ENCODE measurements at regions not wholly inside any gene's neighbourhood (a gene's known extent, or its start where the extent isn't known, plus 50 kb on each side); places are given as distances from the start of the nearest gene placed in this dataset.

- Histone ChIP-seq H2BK120ac (ENCODE audit: low read depth, low read length) (no peak overlapping the region), H2AK5ac (ENCODE audit: low read depth, low read length) (no peak overlapping the region), H4K91ac (ENCODE audit: low read depth, low read length, poor library complexity) (no peak overlapping the region), H4K8ac (ENCODE audit: low read depth, low read length) (no peak overlapping the region), H3K4me2 (ENCODE audit: insufficient read depth, low read length, poor library complexity, severe bottlenecking) (no peak overlapping the region), H3K79me1 (ENCODE audit: low read depth, low read length) (no peaks in the 10 kb centered on the region), H3K4ac (ENCODE audit: low read length) (no peak overlapping the region), H2AFZ (ENCODE audit: low read length) (no peak overlapping the region), H3K9me3 (replicated peaks in 1 of 2; ENCODE audit: control insufficient read depth in 2 of 2, insufficient read depth in 1 of 2, low read depth in 1 of 2, low read length in 2 of 2) (no peaks in the 10 kb centered on the region), H2BK12ac (ENCODE audit: low read length) (no peak overlapping the region), H3K18ac (ENCODE audit: low read length) (no peak overlapping the region), H3K23ac (ENCODE audit: low read depth, low read length, poor library complexity) (no peak overlapping the region), H3K27me3 (ENCODE audit: control insufficient read depth in 3 of 3, insufficient read depth in 3 of 3, low read depth in 1 of 3, low read length in 3 of 3) (peaks cover 0 to 10% (median 0%) of the 10 kb centered on the region in 3 experiments), H2BK5ac (ENCODE audit: low read length) (no peak overlapping the region), H3K4me3 (ENCODE audit: low read length in 2 of 2) (no peak overlapping the region), H3K4me1 (ENCODE audit: control insufficient read depth in 2 of 2, insufficient read depth in 1 of 2, low read depth in 1 of 2, low read length in 2 of 2) (no peaks in the 10 kb centered on the region), H2BK15ac (ENCODE audit: low read length) (no peak overlapping the region), H3K27ac (replicated peaks; ENCODE audit: low read length) (no peak overlapping the region), H3K9ac (ENCODE audit: low read depth, low read length, poor library complexity) (no peak overlapping the region), H3K14ac (ENCODE audit: low read length) (no peak overlapping the region), H3K36me3 (replicated peaks in 1 of 2; ENCODE audit: control insufficient read depth in 2 of 2, insufficient read depth in 2 of 2, low read length in 2 of 2) (no peaks in the 10 kb centered on the region)
- DNase-seq (ENCODE audit: low spot score): no peak
- no CpG with 5 or more reads among the region's 5 CpGs for WGBS, 2 donors (ENCODE audit: extremely low coverage in 2 of 2, insufficient read length in 2 of 2, insufficient replicate concordance in 1 of 2)
These were observed 200.8 kb upstream of the IL12A start for GRCh38 chr3:159787794-159788205.

GRCh38 chr3:159788291-159788690 is 200.3 kb upstream of the IL12A start:
- H3K36me3 ChIP-seq (replicated peaks in 1 of 2; ENCODE audit: control insufficient read depth in 2 of 2, insufficient read depth in 2 of 2, low read length in 2 of 2): no peaks in the 10 kb centered on the region
- H3K4ac ChIP-seq (ENCODE audit: low read length): no peak overlapping the region
- H2BK15ac ChIP-seq (ENCODE audit: low read length): no peak overlapping the region
- H4K91ac ChIP-seq (ENCODE audit: low read depth, low read length, poor library complexity): no peak overlapping the region
- peaks cover 0 to 10% (median 0%) of the 10 kb centered on the region in 3 experiments for H3K27me3 ChIP-seq (ENCODE audit: control insufficient read depth in 3 of 3, insufficient read depth in 3 of 3, low read depth in 1 of 3, low read length in 3 of 3)
- no peaks in the 10 kb centered on the region for H3K9me3 ChIP-seq (replicated peaks in 1 of 2; ENCODE audit: control insufficient read depth in 2 of 2, insufficient read depth in 1 of 2, low read depth in 1 of 2, low read length in 2 of 2)
- no peak overlapping the region for H2AFZ ChIP-seq (ENCODE audit: low read length)
- DNase-seq (ENCODE audit: low spot score): no peak
- H3K14ac ChIP-seq (ENCODE audit: low read length): no peak overlapping the region
- no peak overlapping the region for H2BK120ac ChIP-seq (ENCODE audit: low read depth, low read length)
- H2BK12ac ChIP-seq (ENCODE audit: low read length): no peak overlapping the region
- H4K8ac ChIP-seq (ENCODE audit: low read depth, low read length): no peak overlapping the region
- H3K27ac ChIP-seq (replicated peaks; ENCODE audit: low read length): no peak overlapping the region
- H3K23ac ChIP-seq (ENCODE audit: low read depth, low read length, poor library complexity): no peak overlapping the region
- H3K4me2 ChIP-seq (ENCODE audit: insufficient read depth, low read length, poor library complexity, severe bottlenecking): no peak overlapping the region
- H3K4me1 ChIP-seq (ENCODE audit: control insufficient read depth in 2 of 2, insufficient read depth in 1 of 2, low read depth in 1 of 2, low read length in 2 of 2): no peaks in the 10 kb centered on the region
- no peak overlapping the region for H3K4me3 ChIP-seq (ENCODE audit: low read length in 2 of 2)
- no CpG with 5 or more reads among the region's 3 CpGs for WGBS, 2 donors (ENCODE audit: extremely low coverage in 2 of 2, insufficient read length in 2 of 2, insufficient replicate concordance in 1 of 2)
- H2BK5ac ChIP-seq (ENCODE audit: low read length): no peak overlapping the region
- no peak overlapping the region for H2AK5ac ChIP-seq (ENCODE audit: low read depth, low read length)
- H3K9ac ChIP-seq (ENCODE audit: low read depth, low read length, poor library complexity): no peak overlapping the region
- no peaks in the 10 kb centered on the region for H3K79me1 ChIP-seq (ENCODE audit: low read depth, low read length)
- H3K18ac ChIP-seq (ENCODE audit: low read length): no peak overlapping the region

GRCh38 chr3:159789017-159789416 is 199.6 kb upstream of the IL12A start:
- Histone ChIP-seq H3K14ac (ENCODE audit: low read length) (no peak overlapping the region), H2BK15ac (ENCODE audit: low read length) (no peak overlapping the region), H3K4me3 (ENCODE audit: low read length in 2 of 2) (no peak overlapping the region), H4K91ac (ENCODE audit: low read depth, low read length, poor library complexity) (no peak overlapping the region), H3K36me3 (replicated peaks in 1 of 2; ENCODE audit: control insufficient read depth in 2 of 2, insufficient read depth in 2 of 2, low read length in 2 of 2) (no peaks in the 10 kb centered on the region), H2BK120ac (ENCODE audit: low read depth, low read length) (no peak overlapping the region), H3K18ac (ENCODE audit: low read length) (no peak overlapping the region), H3K9me3 (replicated peaks in 1 of 2; ENCODE audit: control insufficient read depth in 2 of 2, insufficient read depth in 1 of 2, low read depth in 1 of 2, low read length in 2 of 2) (no peaks in the 10 kb centered on the region), H3K4me2 (ENCODE audit: insufficient read depth, low read length, poor library complexity, severe bottlenecking) (no peak overlapping the region), H3K27ac (replicated peaks; ENCODE audit: low read length) (no peak overlapping the region), H3K27me3 (ENCODE audit: control insufficient read depth in 3 of 3, insufficient read depth in 3 of 3, low read depth in 1 of 3, low read length in 3 of 3) (peaks cover 0 to 10% (median 0%) of the 10 kb centered on the region in 3 experiments), H3K4ac (ENCODE audit: low read length) (no peak overlapping the region), H3K9ac (ENCODE audit: low read depth, low read length, poor library complexity) (no peak overlapping the region), H2BK12ac (ENCODE audit: low read length) (no peak overlapping the region), H2AK5ac (ENCODE audit: low read depth, low read length) (no peak overlapping the region), H3K4me1 (ENCODE audit: control insufficient read depth in 2 of 2, insufficient read depth in 1 of 2, low read depth in 1 of 2, low read length in 2 of 2) (no peaks in the 10 kb centered on the region), H4K8ac (ENCODE audit: low read depth, low read length) (no peak overlapping the region), H3K79me1 (ENCODE audit: low read depth, low read length) (no peaks in the 10 kb centered on the region), H2BK5ac (ENCODE audit: low read length) (no peak overlapping the region), H3K23ac (ENCODE audit: low read depth, low read length, poor library complexity) (no peak overlapping the region), H2AFZ (ENCODE audit: low read length) (no peak overlapping the region)
- WGBS, 2 donors (ENCODE audit: extremely low coverage in 2 of 2, insufficient read length in 2 of 2, insufficient replicate concordance in 1 of 2): no CpG with 5 or more reads among the region's 4 CpGs
- DNase-seq (ENCODE audit: low spot score): no peak

GRCh38 chr3:159789742-159790635 is 198.6 kb upstream of the IL12A start:
- no peak overlapping the region for H3K14ac ChIP-seq (ENCODE audit: low read length)
- no peak overlapping the region for H3K27ac ChIP-seq (replicated peaks; ENCODE audit: low read length)
- H3K4me3 ChIP-seq (ENCODE audit: low read length in 2 of 2): no peak overlapping the region
- H2AFZ ChIP-seq (ENCODE audit: low read length): no peak overlapping the region
- H3K27me3 ChIP-seq (ENCODE audit: control insufficient read depth in 3 of 3, insufficient read depth in 3 of 3, low read depth in 1 of 3, low read length in 3 of 3): peaks cover 0 to 10% (median 0%) of the 10 kb centered on the region in 3 experiments
- H4K91ac ChIP-seq (ENCODE audit: low read depth, low read length, poor library complexity): no peak overlapping the region
- H3K36me3 ChIP-seq (replicated peaks in 1 of 2; ENCODE audit: control insufficient read depth in 2 of 2, insufficient read depth in 2 of 2, low read length in 2 of 2): no peaks in the 10 kb centered on the region
- no peaks in the 10 kb centered on the region for H3K79me1 ChIP-seq (ENCODE audit: low read depth, low read length)
- no peaks in the 10 kb centered on the region for H3K4me1 ChIP-seq (ENCODE audit: control insufficient read depth in 2 of 2, insufficient read depth in 1 of 2, low read depth in 1 of 2, low read length in 2 of 2)
- H3K18ac ChIP-seq (ENCODE audit: low read length): no peak overlapping the region
- no peak overlapping the region for H2AK5ac ChIP-seq (ENCODE audit: low read depth, low read length)
- WGBS, 2 donors (ENCODE audit: extremely low coverage in 2 of 2, insufficient read length in 2 of 2, insufficient replicate concordance in 1 of 2): no CpG with 5 or more reads among the region's 10 CpGs
- H2BK12ac ChIP-seq (ENCODE audit: low read length): no peak overlapping the region
- no peaks in the 10 kb centered on the region for H3K9me3 ChIP-seq (replicated peaks in 1 of 2; ENCODE audit: control insufficient read depth in 2 of 2, insufficient read depth in 1 of 2, low read depth in 1 of 2, low read length in 2 of 2)
- no peak for DNase-seq (ENCODE audit: low spot score)
- H3K4ac ChIP-seq (ENCODE audit: low read length): no peak overlapping the region
- H2BK5ac ChIP-seq (ENCODE audit: low read length): no peak overlapping the region
- no peak overlapping the region for H4K8ac ChIP-seq (ENCODE audit: low read depth, low read length)
- H3K4me2 ChIP-seq (ENCODE audit: insufficient read depth, low read length, poor library complexity, severe bottlenecking): no peak overlapping the region
- H3K9ac ChIP-seq (ENCODE audit: low read depth, low read length, poor library complexity): no peak overlapping the region
- no peak overlapping the region for H2BK120ac ChIP-seq (ENCODE audit: low read depth, low read length)
- H3K23ac ChIP-seq (ENCODE audit: low read depth, low read length, poor library complexity): no peak overlapping the region
- H2BK15ac ChIP-seq (ENCODE audit: low read length): no peak overlapping the region

Measured in neuronal stem cell (in vitro differentiated cells).